ENCODE measurements at regions not wholly inside any gene's neighbourhood (a gene's known extent, or its start where the extent isn't known, plus 50 kb on each side); places are given as distances from the start of the nearest gene placed in this dataset.
A peak's percentile ranks its signal among the peaks of the same experiment; 100 is the strongest.

DNA sequence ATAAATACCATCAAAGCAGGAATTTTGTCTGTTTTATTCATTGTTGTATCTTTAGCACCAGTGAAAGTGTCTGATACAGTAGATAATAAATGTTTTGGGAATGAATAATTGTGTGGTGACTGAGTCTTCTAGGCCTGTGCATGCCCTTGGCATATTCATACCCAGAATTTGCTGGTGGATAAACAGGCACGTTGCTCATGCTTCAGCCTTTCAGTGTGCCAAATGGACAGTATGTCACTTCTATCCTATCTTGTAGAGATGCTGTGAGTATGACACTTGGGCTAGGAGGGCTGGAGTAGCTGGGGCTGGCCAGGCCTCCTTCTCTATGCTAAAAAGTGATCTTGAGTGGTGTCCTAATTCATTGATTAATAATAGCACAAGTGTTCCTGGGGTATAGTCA lies 287.3 kb upstream of the DDI1 start:
- Histone ChIP-seq H3K9me3 (ENCODE audit: low read depth) (no peaks in the 10 kb centered on the region), H2AFZ (replicated peaks) (no peak overlapping the region), H3K27ac (no peak overlapping the region), H3K4me1 (no peaks in the 10 kb centered on the region), H4K20me1 (ENCODE audit: low read depth) (no peaks in the 10 kb centered on the region), H3K27me3 (no peaks in the 10 kb centered on the region), H3K4me3 (no peak overlapping the region), H3K4me2 (no peak overlapping the region), H3F3A (ENCODE audit: low read depth) (no peaks in the 10 kb centered on the region), H3K79me2 (ENCODE audit: low read depth) (no peaks in the 10 kb centered on the region), H3K36me3 (no peaks in the 10 kb centered on the region), H3K9ac (no peak overlapping the region)
- TF ChIP-seq EZH2 (IDR thresholded peaks at IDR 0.05), result no peak
- TF ChIP-seq EZH2phosphoT487 (IDR thresholded peaks at IDR 0.05), result no peak
- TF ChIP-seq, protein P1, sequence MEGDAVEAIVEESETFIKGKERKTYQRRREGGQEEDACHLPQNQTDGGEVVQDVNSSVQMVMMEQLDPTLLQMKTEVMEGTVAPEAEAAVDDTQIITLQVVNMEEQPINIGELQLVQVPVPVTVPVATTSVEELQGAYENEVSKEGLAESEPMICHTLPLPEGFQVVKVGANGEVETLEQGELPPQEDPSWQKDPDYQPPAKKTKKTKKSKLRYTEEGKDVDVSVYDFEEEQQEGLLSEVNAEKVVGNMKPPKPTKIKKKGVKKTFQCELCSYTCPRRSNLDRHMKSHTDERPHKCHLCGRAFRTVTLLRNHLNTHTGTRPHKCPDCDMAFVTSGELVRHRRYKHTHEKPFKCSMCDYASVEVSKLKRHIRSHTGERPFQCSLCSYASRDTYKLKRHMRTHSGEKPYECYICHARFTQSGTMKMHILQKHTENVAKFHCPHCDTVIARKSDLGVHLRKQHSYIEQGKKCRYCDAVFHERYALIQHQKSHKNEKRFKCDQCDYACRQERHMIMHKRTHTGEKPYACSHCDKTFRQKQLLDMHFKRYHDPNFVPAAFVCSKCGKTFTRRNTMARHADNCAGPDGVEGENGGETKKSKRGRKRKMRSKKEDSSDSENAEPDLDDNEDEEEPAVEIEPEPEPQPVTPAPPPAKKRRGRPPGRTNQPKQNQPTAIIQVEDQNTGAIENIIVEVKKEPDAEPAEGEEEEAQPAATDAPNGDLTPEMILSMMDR (IDR thresholded peaks at IDR 0.05), result no peak
- H3K27me3 Mint-ChIP-seq (ENCODE audit: insufficient read depth, low read depth), result peaks cover 5% of the 10 kb centered on the region
- H3K4me3 Mint-ChIP-seq, result no peak overlapping the region
- H3K36me3 Mint-ChIP-seq, result no peaks in the 10 kb centered on the region
- no peaks in the 10 kb centered on the region for H3K4me1 Mint-ChIP-seq
- H3K27ac Mint-ChIP-seq, result no peak overlapping the region
- no peak for DNase-seq (ENCODE audit: low spot score)
- peaks cover 29% of the 10 kb centered on the region for H3K9me3 Mint-ChIP-seq

- H3F3A ChIP-seq (ENCODE audit: low read depth), result peaks cover 8% of the 10 kb centered on the region
- no peaks in the 10 kb centered on the region for H4K20me1 ChIP-seq (ENCODE audit: low read depth)
- peaks cover 7% of the 10 kb centered on the region for H3K27me3 Mint-ChIP-seq (ENCODE audit: insufficient read depth, low read depth)
- no peaks in the 10 kb centered on the region for H3K27me3 ChIP-seq
- no peaks in the 10 kb centered on the region for H3K4me1 Mint-ChIP-seq
- H3K4me1 ChIP-seq, result peaks cover 11% of the 10 kb centered on the region
- H3K27ac ChIP-seq, result peak overlapping the region; percentile 39
- H2AFZ ChIP-seq (replicated peaks), result no peak overlapping the region
- no peaks in the 10 kb centered on the region for H3K36me3 ChIP-seq
- no peak overlapping the region for H3K4me3 Mint-ChIP-seq
- TF ChIP-seq, protein P1 (IDR thresholded peaks at IDR 0.05), result no peak
- TF ChIP-seq EZH2phosphoT487 (IDR thresholded peaks at IDR 0.05) (no peak), EZH2 (IDR thresholded peaks at IDR 0.05) (no peak)
- H3K4me3 ChIP-seq, result no peak overlapping the region
- H3K4me2 ChIP-seq, result peak overlapping the region; percentile 0
- no peak overlapping the region for H3K27ac Mint-ChIP-seq
- H3K9me3 Mint-ChIP-seq, result no peaks in the 10 kb centered on the region
- H3K79me2 ChIP-seq (ENCODE audit: low read depth), result no peaks in the 10 kb centered on the region
- no peaks in the 10 kb centered on the region for H3K36me3 Mint-ChIP-seq
- peak; percentile 45 for DNase-seq (ENCODE audit: low spot score)
- no peak overlapping the region for H3K9ac ChIP-seq
- H3K9me3 ChIP-seq (ENCODE audit: low read depth), result no peaks in the 10 kb centered on the region
These were observed 267.6 kb upstream of the DDI1 start for GRCh38 chr11:103768816-103769215.

DNA sequence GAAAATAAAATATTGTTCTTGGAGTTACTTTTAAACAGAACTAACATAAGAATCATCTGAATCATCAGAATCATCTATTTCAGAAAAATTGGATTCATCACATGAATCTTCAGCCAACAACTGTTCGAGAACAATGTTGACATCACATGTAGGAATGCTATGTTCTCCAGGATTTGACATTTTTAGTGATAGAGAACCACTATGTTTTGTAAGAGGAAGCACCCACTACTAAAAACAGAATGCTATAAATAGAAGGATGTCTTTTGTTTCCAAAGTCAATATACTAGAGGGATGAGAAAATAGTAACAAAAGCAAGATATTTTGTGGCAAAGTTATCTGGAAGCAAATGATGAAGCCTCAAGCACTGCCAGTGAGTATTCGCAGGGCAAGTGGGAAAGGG lies 263.4 kb upstream of the DDI1 start:
- TF ChIP-seq EZH2phosphoT487 (IDR thresholded peaks at IDR 0.05), result no peak
- H3K27me3 Mint-ChIP-seq (ENCODE audit: insufficient read depth, low read depth), result no peaks in the 10 kb centered on the region
- H3K4me2 ChIP-seq, result no peak overlapping the region
- DNase-seq (ENCODE audit: low spot score), result no peak
- peaks cover 11% of the 10 kb centered on the region for H3K4me1 ChIP-seq
- no peak overlapping the region for H3K4me3 Mint-ChIP-seq
- no peaks in the 10 kb centered on the region for H3K36me3 ChIP-seq
- no peak overlapping the region for H3K9ac ChIP-seq
- no peaks in the 10 kb centered on the region for H3K79me2 ChIP-seq (ENCODE audit: low read depth)
- peaks cover 6% of the 10 kb centered on the region for H3F3A ChIP-seq (ENCODE audit: low read depth)
- H3K27ac Mint-ChIP-seq, result no peak overlapping the region
- H4K20me1 ChIP-seq (ENCODE audit: low read depth), result no peaks in the 10 kb centered on the region
- H3K36me3 Mint-ChIP-seq, result no peaks in the 10 kb centered on the region
- no peaks in the 10 kb centered on the region for H3K9me3 ChIP-seq (ENCODE audit: low read depth)
- no peak overlapping the region for H3K4me3 ChIP-seq
- no peak overlapping the region for H2AFZ ChIP-seq (replicated peaks)
- no peaks in the 10 kb centered on the region for H3K9me3 Mint-ChIP-seq
- no peaks in the 10 kb centered on the region for H3K27me3 ChIP-seq
- H3K27ac ChIP-seq, result no peak overlapping the region
- no peaks in the 10 kb centered on the region for H3K4me1 Mint-ChIP-seq

DNA sequence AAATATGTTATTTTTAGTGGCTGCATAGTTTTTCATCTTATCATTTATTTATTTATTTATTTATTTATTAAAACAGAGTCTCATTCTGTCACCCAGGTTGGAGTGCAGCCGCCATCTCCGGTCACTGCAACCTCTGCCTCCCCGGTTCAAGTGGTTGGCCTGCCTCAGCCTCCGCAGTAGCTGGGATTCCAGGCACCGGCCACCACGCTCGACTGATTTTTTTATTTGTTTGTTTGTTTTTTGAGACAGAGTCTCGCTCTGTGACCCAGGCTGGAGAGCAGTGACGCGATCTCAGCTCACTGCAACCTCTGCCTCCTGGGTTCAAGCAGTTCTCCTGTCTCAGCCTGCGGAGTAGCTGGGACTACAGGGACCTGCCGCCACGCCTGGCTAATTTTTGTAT lies 262.9 kb upstream of the DDI1 start:
- Mint-ChIP-seq H3K36me3 (no peaks in the 10 kb centered on the region), H3K4me1 (no peaks in the 10 kb centered on the region), H3K27ac (no peak overlapping the region), H3K9me3 (no peaks in the 10 kb centered on the region), H3K4me3 (no peak overlapping the region), H3K27me3 (ENCODE audit: insufficient read depth, low read depth) (no peaks in the 10 kb centered on the region)
- Histone ChIP-seq H3K36me3 (no peaks in the 10 kb centered on the region), H2AFZ (replicated peaks) (no peak overlapping the region), H3K9me3 (ENCODE audit: low read depth) (no peaks in the 10 kb centered on the region), H3K27ac (no peak overlapping the region), H3K9ac (no peak overlapping the region), H3K4me3 (no peak overlapping the region), H3F3A (ENCODE audit: low read depth) (peaks cover 2% of the 10 kb centered on the region), H3K79me2 (ENCODE audit: low read depth) (no peaks in the 10 kb centered on the region), H3K4me2 (no peak overlapping the region), H3K4me1 (peaks cover 6% of the 10 kb centered on the region), H4K20me1 (ENCODE audit: low read depth) (no peaks in the 10 kb centered on the region), H3K27me3 (no peaks in the 10 kb centered on the region)
- DNase-seq (ENCODE audit: low spot score), result no peak
- TF ChIP-seq EZH2 (IDR thresholded peaks at IDR 0.05) (no peak), EZH2phosphoT487 (IDR thresholded peaks at IDR 0.05) (no peak)
- TF ChIP-seq, protein P1 (IDR thresholded peaks at IDR 0.05), result no peak
